Endothelial cell of umbilical vein (primary cell): ENCODE measurements at regions not wholly inside any gene's neighbourhood (a gene's known extent, or its start where the extent isn't known, plus 50 kb on each side); places are given as distances from the start of the nearest gene placed in this dataset.

Experiments
- BruUV-seq: library from RNA; stranded (reverse); fragments of 400-500 nt; replicated peaks from 2 replicates; lab custom pipeline; 2021; lab: Mats Ljungman, UMichigan
- CTCF ChIA-PET: fragments of 300-600, 350-600 bp; sonication (Branson Sonifier 250); formaldehyde crosslinking; loops from one replicate; lab custom pipeline; 2021; ENCODE audit warnings: antibody characterized with exemption, inconsistent platforms; lab: Charles Lee
- POLR2A ChIA-PET: fragments of 300-600, 350-600 bp; sonication (Branson Sonifier 250); formaldehyde crosslinking; loops from one replicate; lab custom pipeline; 2021; ENCODE audit warnings: antibody characterized with exemption, inconsistent platforms; lab: Charles Lee
- DNase-seq: peaks from one replicate; pipeline ENCODE4 v3.0.0-alpha.2; 2011; ENCODE audit warnings: low read depth, low spot score
- FAIRE-seq: peaks from 2 replicates; lab custom pipeline; 2011; peaks lifted over from hg19 to GRCh38; lab: Jason Lieb, UNC
- H2AFZ ChIP-seq: 2 replicates; pipeline ENCODE4 v1.6.0; 2012; ENCODE audit warnings: low read depth, low read length, control low read depth, inconsistent platforms
- H3K27ac ChIP-seq: 2 replicates; pipeline ENCODE4 v1.5.1; 2011; ENCODE audit warnings: low read depth, mild to moderate bottlenecking, control low read depth, low read length, moderate library complexity; ENCODE audit not compliant: insufficient read depth
- H3K27me3 ChIP-seq, 2 experiments: 2 replicates each; pipeline versions ENCODE4 v1.6.0 to v1.6.1; 2011; ENCODE audit warnings: low read length in 2 of 2, mixed read lengths in 1 of 2; ENCODE audit not compliant: control insufficient read depth in 2 of 2, insufficient read depth in 2 of 2
- H3K36me3 ChIP-seq, 2 experiments: 2 replicates in 1 of 2; 3 replicates in 1 of 2; pipeline ENCODE4 v1.5.1; 2011; ENCODE audit warnings: low read length in 2 of 2, mild to moderate bottlenecking in 1 of 2, moderate library complexity in 1 of 2; ENCODE audit not compliant: control insufficient read depth in 2 of 2, insufficient read depth in 2 of 2; ENCODE audit errors: extremely low read depth in 1 of 2
- H3K4me1 ChIP-seq: 3 replicates; pipeline ENCODE4 v1.5.1; 2011; ENCODE audit warnings: mild to moderate bottlenecking, low read length; ENCODE audit not compliant: control insufficient read depth, insufficient read depth; ENCODE audit errors: extremely low read depth
- H3K4me2 ChIP-seq: 2 replicates; pipeline ENCODE4 v1.6.1; 2011; ENCODE audit warnings: low read length, control low read depth, mixed read lengths; ENCODE audit not compliant: insufficient read depth
- H3K4me3 ChIP-seq, 3 experiments: fragments of 200-600 bp in 1 of 3; sonication (generic), shearing (Covaris generic) in 1 of 3; replicated peaks in 1 of 3; 2 replicates each; pipeline ENCODE4 v1.5.1; 2011 to 2016; ENCODE audit warnings: control low read depth in 3 of 3, low read length in 3 of 3, mild to moderate bottlenecking in 2 of 3, inconsistent platforms in 1 of 3, low read depth in 1 of 3, moderate library complexity in 1 of 3; ENCODE audit not compliant: insufficient read depth in 1 of 3
- H3K79me2 ChIP-seq: 2 replicates; pipeline ENCODE4 v1.6.0; 2012; ENCODE audit warnings: low read length, inconsistent platforms; ENCODE audit not compliant: control insufficient read depth, insufficient read depth
- H3K9ac ChIP-seq: replicated peaks from 2 replicates; pipeline ENCODE3; 2011; ENCODE audit warnings: low read length, control low read depth; ENCODE audit not compliant: insufficient read depth; ENCODE audit errors: extremely low read depth
- H3K9me1 ChIP-seq: replicated peaks from 3 replicates; pipeline ENCODE4 v1.6.0; 2011; ENCODE audit warnings: mild to moderate bottlenecking, low read length; ENCODE audit not compliant: control insufficient read depth, insufficient read depth; ENCODE audit errors: extremely low read depth
- H3K9me3 ChIP-seq: replicated peaks from 2 replicates; pipeline ENCODE4 v1.5.1; 2012; ENCODE audit warnings: low read length, inconsistent platforms; ENCODE audit not compliant: control insufficient read depth, insufficient read depth
- H4K20me1 ChIP-seq: replicated peaks from 2 replicates; pipeline ENCODE3; 2011; ENCODE audit warnings: mild to moderate bottlenecking, low read length; ENCODE audit not compliant: control insufficient read depth, insufficient read depth; ENCODE audit errors: extremely low read depth
- CTCF ChIP-seq, 2 donors: IDR thresholded peaks; 1 replicate in 1 of 2; 2 replicates in 1 of 2; pipeline ENCODE4 v1.5.1; 2011; ENCODE audit warnings: low read length in 2 of 2, mild to moderate bottlenecking in 2 of 2, moderate library complexity in 2 of 2, control low read depth in 1 of 2, inconsistent platforms in 1 of 2, low read depth in 1 of 2; ENCODE audit not compliant: insufficient read depth in 1 of 2; ENCODE audit errors: extremely low read depth in 1 of 2
- EZH2 ChIP-seq: IDR thresholded peaks from 2 replicates; pipeline ENCODE4 v1.6.1; 2012; ENCODE audit warnings: borderline replicate concordance, low read depth, mild to moderate bottlenecking, moderate library complexity, low read length, inconsistent platforms; ENCODE audit not compliant: severe bottlenecking
- FOS ChIP-seq: IDR thresholded peaks from 2 replicates; pipeline ENCODE4 v1.6.1; 2011; ENCODE audit warnings: mild to moderate bottlenecking, low read length, moderate library complexity, borderline replicate concordance; ENCODE audit not compliant: insufficient read depth
- GATA2 ChIP-seq: IDR thresholded peaks from 2 replicates; pipeline ENCODE4 v1.7.0; 2011; ENCODE audit warnings: low read depth, mild to moderate bottlenecking, moderate library complexity, mixed read lengths, low read length; ENCODE audit not compliant: insufficient read length, insufficient read depth
- JUN ChIP-seq: IDR thresholded peaks from 2 replicates; pipeline ENCODE4 v1.6.1; 2011; ENCODE audit warnings: borderline replicate concordance, low read depth; ENCODE audit not compliant: insufficient read length, insufficient read depth
- MAX ChIP-seq: IDR thresholded peaks from 2 replicates; pipeline ENCODE4 v1.6.1; 2011; ENCODE audit not compliant: insufficient read depth, insufficient read length
- MYC ChIP-seq: IDR thresholded peaks from one replicate; pipeline ENCODE4 v1.6.1; 2011; ENCODE audit warnings: mild to moderate bottlenecking, low read depth, low read length
- POLR2A ChIP-seq: IDR thresholded peaks from 2 replicates; pipeline ENCODE4 v1.6.1; 2012; ENCODE audit warnings: low read depth, mild to moderate bottlenecking, control low read depth, low read length
- POLR2AphosphoS5 ChIP-seq: IDR thresholded peaks from 2 replicates; pipeline ENCODE4 v1.6.1; 2012; ENCODE audit warnings: low read depth, mild to moderate bottlenecking, control low read depth, low read length, moderate library complexity; ENCODE audit not compliant: insufficient read depth
- dilution Hi-C: fragments of 300-500 bp; cut with MboI; formaldehyde crosslinking; loops from one replicate; pipeline ENCODE4 v1.15.0; 2019; ENCODE audit warnings: low sequenced_read_pairs; ENCODE audit not compliant: extremely low pct_ligation_motif_present
- intact Hi-C: fragments of 100-400 bp; cut with micrococcal nuclease; formaldehyde crosslinking; loops from one replicate; pipeline ENCODE4 v1.10.0; 2022

GRCh38 chr16:89034971-89035668 is 58.1 kb upstream of the CBFA2T3 start:
- TF ChIP-seq GATA2 = no peak
- TF ChIP-seq EZH2 = no peak
- TF ChIP-seq FOS = no peak
- no peak for TF ChIP-seq JUN
- TF ChIP-seq POLR2AphosphoS5 = no peak
- TF ChIP-seq CTCF (IDR thresholded peaks at IDR 0.05; ENCODE audit: extremely low read depth in 1 of 2, insufficient read depth in 1 of 2, low read depth in 1 of 2, low read length in 2 of 2) = no peak
- no peak for TF ChIP-seq MAX
- no peak for TF ChIP-seq MYC
- TF ChIP-seq POLR2A = no peak
- H3K36me3 ChIP-seq = no peaks in the 10 kb centered on the region
- FAIRE-seq = no peak
- no peak overlapping the region for H3K9ac ChIP-seq
- no peaks in the 10 kb centered on the region for H3K79me2 ChIP-seq
- H3K4me3 ChIP-seq = no peak overlapping the region
- no peak overlapping the region for H2AFZ ChIP-seq
- dilution Hi-C loops (no loop called here), intact Hi-C loops (no loop called here)
- no peak overlapping the region for H3K4me2 ChIP-seq
- no peaks in the 10 kb centered on the region for H4K20me1 ChIP-seq
- ChIA-PET CTCF (no interaction called here), POLR2A (no interaction called here)
- no peaks in the 10 kb centered on the region for H3K4me1 ChIP-seq
- peaks cover 0 to 3% of the 10 kb centered on the region in 2 experiments for H3K27me3 ChIP-seq
- H3K9me3 ChIP-seq = no peaks in the 10 kb centered on the region
- BruUV-seq = no TSS peak
- H3K27ac ChIP-seq = no peak overlapping the region
- H3K9me1 ChIP-seq = no peaks in the 10 kb centered on the region
- no peak for DNase-seq
